ENCODE measurements at regions not wholly inside any gene's neighbourhood (a gene's known extent, or its start where the extent isn't known, plus 50 kb on each side); places are given as distances from the start of the nearest gene placed in this dataset.

DNA sequence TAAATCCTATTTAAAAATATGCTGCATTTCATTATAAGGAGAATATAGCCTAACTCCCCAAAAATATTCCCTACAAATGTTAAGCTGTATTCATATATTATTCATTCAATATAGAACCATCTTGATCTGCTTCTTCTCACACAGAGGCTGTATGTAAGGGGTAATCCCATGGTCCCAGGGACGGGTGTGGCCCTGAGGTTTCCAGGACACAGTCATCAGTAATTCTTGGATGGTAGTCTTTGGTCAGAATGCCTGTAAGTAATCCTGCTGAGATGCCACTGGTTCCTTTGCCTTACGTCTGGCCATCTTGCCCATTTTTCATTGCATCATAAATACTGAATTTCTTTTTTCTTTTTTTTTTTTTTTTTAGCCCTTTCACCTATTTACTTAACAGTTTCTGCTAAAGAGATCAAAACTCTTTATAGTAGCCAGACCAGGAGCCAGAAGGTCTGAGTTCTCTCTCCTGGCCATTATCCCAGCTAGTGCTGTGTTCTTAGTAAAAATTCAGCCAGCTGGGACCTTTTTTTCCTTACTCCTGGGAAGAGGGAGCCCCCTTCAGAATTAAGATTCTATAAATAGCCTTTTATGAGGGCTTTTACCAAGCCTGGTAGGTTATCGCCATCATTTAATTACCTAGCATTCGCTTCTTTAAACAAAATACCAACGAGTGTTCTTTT lies 134.9 kb downstream of the SOX11 start:
- intact Hi-C loops (cut with DNase I): no loop called here
- Histone ChIP-seq H3K36me3 (no peaks in the 10 kb centered on the region), H3K27ac (no peak overlapping the region), H3K9me3 (no peaks in the 10 kb centered on the region), H3K27me3 (no peaks in the 10 kb centered on the region), H3K4me3 (no peak overlapping the region), H3K4me1 (no peaks in the 10 kb centered on the region)
- DNase-seq: no peak
- WGBS, 2 donors: 58% methylated on average over 5 of the region's 5 CpGs
- TF ChIP-seq POLR2A (IDR thresholded peaks at IDR 0.05): no peak
- TF ChIP-seq, protein P1, sequence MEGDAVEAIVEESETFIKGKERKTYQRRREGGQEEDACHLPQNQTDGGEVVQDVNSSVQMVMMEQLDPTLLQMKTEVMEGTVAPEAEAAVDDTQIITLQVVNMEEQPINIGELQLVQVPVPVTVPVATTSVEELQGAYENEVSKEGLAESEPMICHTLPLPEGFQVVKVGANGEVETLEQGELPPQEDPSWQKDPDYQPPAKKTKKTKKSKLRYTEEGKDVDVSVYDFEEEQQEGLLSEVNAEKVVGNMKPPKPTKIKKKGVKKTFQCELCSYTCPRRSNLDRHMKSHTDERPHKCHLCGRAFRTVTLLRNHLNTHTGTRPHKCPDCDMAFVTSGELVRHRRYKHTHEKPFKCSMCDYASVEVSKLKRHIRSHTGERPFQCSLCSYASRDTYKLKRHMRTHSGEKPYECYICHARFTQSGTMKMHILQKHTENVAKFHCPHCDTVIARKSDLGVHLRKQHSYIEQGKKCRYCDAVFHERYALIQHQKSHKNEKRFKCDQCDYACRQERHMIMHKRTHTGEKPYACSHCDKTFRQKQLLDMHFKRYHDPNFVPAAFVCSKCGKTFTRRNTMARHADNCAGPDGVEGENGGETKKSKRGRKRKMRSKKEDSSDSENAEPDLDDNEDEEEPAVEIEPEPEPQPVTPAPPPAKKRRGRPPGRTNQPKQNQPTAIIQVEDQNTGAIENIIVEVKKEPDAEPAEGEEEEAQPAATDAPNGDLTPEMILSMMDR (IDR thresholded peaks at IDR 0.05): no peak

GRCh38 chr2:5834501-5834900 lies 142.3 kb downstream of the SOX11 start:
- intact Hi-C loops (cut with DNase I): no loop called here
- TF ChIP-seq, protein P1 (IDR thresholded peaks at IDR 0.05): no peak
- TF ChIP-seq POLR2A (IDR thresholded peaks at IDR 0.05): no peak
- H3K4me3 ChIP-seq: no peak overlapping the region

GRCh38 chr2:5839550-5839949 lies 147.4 kb downstream of the SOX11 start:
- peaks cover 0 to 4% (median 0%) of the 10 kb centered on the region in 3 donors for H3K9me3 ChIP-seq
- WGBS, 2 donors: 47 to 57% methylated on average over 6 to 7 of the region's 7 CpGs
- no peaks in the 10 kb centered on the region for H3K36me3 ChIP-seq
- no peaks in the 10 kb centered on the region for H3K27me3 ChIP-seq
- no peak for DNase-seq
- no peaks in the 10 kb centered on the region for H3K4me1 ChIP-seq
- intact Hi-C loops (cut with DNase I): no loop called here
- TF ChIP-seq POLR2A (IDR thresholded peaks at IDR 0.05): no peak
- TF ChIP-seq, protein P1 (IDR thresholded peaks at IDR 0.05): no peak
- H3K4me3 ChIP-seq: no peak overlapping the region
- no peak overlapping the region for H3K27ac ChIP-seq

More at GRCh38 chr2:5834501-5834900, 142.3 kb downstream of the SOX11 start:
- Histone ChIP-seq H3K4me1 (no peaks in the 10 kb centered on the region), H3K27me3 (no peaks in the 10 kb centered on the region), H3K27ac (no peak overlapping the region), H3K9me3 (no peaks in the 10 kb centered on the region), H3K36me3 (no peaks in the 10 kb centered on the region)
- no peak for DNase-seq
- 54 to 76% methylated on average over 4 of the region's 4 CpGs for WGBS, 2 donors

GRCh38 chr2:5841126-5841525 lies 148.9 kb downstream of the SOX11 start:
- no peaks in the 10 kb centered on the region for H3K4me1 ChIP-seq
- H3K36me3 ChIP-seq: no peaks in the 10 kb centered on the region
- TF ChIP-seq POLR2A (IDR thresholded peaks at IDR 0.05): no peak
- TF ChIP-seq, protein P1 (IDR thresholded peaks at IDR 0.05): no peak
- intact Hi-C loops (cut with DNase I): no loop called here
- 44 to 65% methylated on average over 2 of the region's 2 CpGs for WGBS, 2 donors
- DNase-seq: no peak
- H3K27me3 ChIP-seq: no peaks in the 10 kb centered on the region
- no peak overlapping the region for H3K27ac ChIP-seq
- H3K4me3 ChIP-seq: no peak overlapping the region
- peaks cover 0 to 4% (median 0%) of the 10 kb centered on the region in 3 donors for H3K9me3 ChIP-seq

- H3K36me3 ChIP-seq: no peaks in the 10 kb centered on the region
- peaks cover 0 to 4% (median 0%) of the 10 kb centered on the region in 3 donors for H3K9me3 ChIP-seq
- no peaks in the 10 kb centered on the region for H3K27me3 ChIP-seq
- intact Hi-C loops (cut with DNase I): no loop called here
- WGBS, 2 donors: 79 to 88% methylated on average over 13 of the region's 14 CpGs
- TF ChIP-seq POLR2A (IDR thresholded peaks at IDR 0.05): no peak
- TF ChIP-seq, protein P1 (IDR thresholded peaks at IDR 0.05): no peak
- H3K27ac ChIP-seq: no peak overlapping the region
- H3K4me1 ChIP-seq: no peaks in the 10 kb centered on the region
- H3K4me3 ChIP-seq: no peak overlapping the region
- no peak for DNase-seq
Measured at GRCh38 chr2:5842326-5842725, 150.1 kb downstream of the SOX11 start.

Data from esophagus squamous epithelium (tissue), 5 donors.